HepG2 (cell line): ENCODE measurements at regions not wholly inside any gene's neighbourhood (a gene's known extent, or its start where the extent isn't known, plus 50 kb on each side); places are given as distances from the start of the nearest gene placed in this dataset.

Experiments used
- ATAC-seq: fragments of 200-7000 bp; cut with Tn5 transposase; 3 replicates; pipeline ENCODE4 v1.9.1; 2020; ENCODE audit warnings: mild to moderate bottlenecking, moderate library complexity
- BruUV-seq: library from RNA; stranded (reverse); fragments of 400-500 nt; replicated peaks from 2 replicates; lab custom pipeline; 2021; lab: Mats Ljungman, UMichigan
- CTCF ChIA-PET: fragments of 300-600 bp; formaldehyde crosslinking; extraction: SDS; loops from one replicate; lab custom pipeline; 2021; ENCODE audit warnings: low total read pairs, inconsistent platforms, low intra/inter-chr PET ratio; lab: Yijun Ruan, JAX
- POLR2A ChIA-PET: fragments of 350-600 bp; sonication (Branson Sonifier 250); formaldehyde crosslinking; loops from one replicate; lab custom pipeline; 2020; ENCODE audit warnings: antibody characterized with exemption, inconsistent platforms; lab: Yijun Ruan, JAX
- DNase-seq: peaks from one replicate; pipeline ENCODE4 v3.0.0-alpha.2; 2015; ENCODE audit warnings: low spot score
- FAIRE-seq: peaks from 3 replicates; lab custom pipeline; 2011; peaks lifted over from hg19 to GRCh38; lab: Jason Lieb, UNC
- H2AFZ ChIP-seq: one replicate; pipeline ENCODE4 v1.6.1; 2011; ENCODE audit warnings: low read length, inconsistent platforms
- H3K27ac ChIP-seq: fragments of 300-600 bp; 3 replicates; pipeline ENCODE4 v1.8.0; 2011; ENCODE audit warnings: mixed run types, mild to moderate bottlenecking, mixed read lengths, low read length, inconsistent platforms; ENCODE audit not compliant: insufficient read depth; ENCODE audit errors: extremely low read length
- H3K27me3 ChIP-seq, 2 experiments: fragments of 200-600 bp in 1 of 2; 2 replicates in 1 of 2; 3 replicates in 1 of 2; pipeline versions ENCODE4 v1.6.0 to v1.8.0; 2011; ENCODE audit warnings: low read length in 2 of 2, mild to moderate bottlenecking in 2 of 2, moderate library complexity in 2 of 2, inconsistent platforms in 1 of 2; ENCODE audit not compliant: insufficient read depth in 2 of 2, control insufficient read depth in 1 of 2
- H3K36me3 ChIP-seq, 2 experiments: fragments of 200-600 bp in 1 of 2; replicated peaks in 1 of 2; 2 replicates in 1 of 2; 3 replicates in 1 of 2; pipeline versions ENCODE4 v1.5.1 to v1.8.0; 2011; ENCODE audit warnings: low read length in 2 of 2, inconsistent platforms in 1 of 2; ENCODE audit not compliant: insufficient read depth in 2 of 2, control insufficient read depth in 1 of 2
- H3K4me1 ChIP-seq: 2 replicates; pipeline ENCODE4 v1.5.1; 2012; ENCODE audit warnings: low read length, inconsistent platforms; ENCODE audit not compliant: insufficient read depth
- H3K4me2 ChIP-seq: 2 replicates; pipeline ENCODE4 v1.6.0; 2011; ENCODE audit warnings: low read depth, low read length, inconsistent platforms
- H3K4me3 ChIP-seq, 3 experiments: fragments of 200-600 bp in 1 of 3; sonication (generic), shearing (Covaris generic) in 1 of 3; replicated peaks in 1 of 3; 2 replicates each; pipeline ENCODE4 v1.5.1; 2011 to 2016; ENCODE audit warnings: low read length in 3 of 3, inconsistent platforms in 2 of 3, low read depth in 2 of 3, mild to moderate bottlenecking in 2 of 3, control low read depth in 1 of 3, mixed read lengths in 1 of 3; ENCODE audit not compliant: insufficient read depth in 1 of 3
- H3K79me2 ChIP-seq: one replicate; pipeline ENCODE4 v1.6.1; 2011; ENCODE audit warnings: low read length, inconsistent platforms; ENCODE audit not compliant: insufficient read depth
- H3K9ac ChIP-seq: 2 replicates; pipeline ENCODE4 v1.6.0; 2011; ENCODE audit warnings: mild to moderate bottlenecking, low read depth, low read length, inconsistent platforms; ENCODE audit not compliant: insufficient read depth
- H3K9me3 ChIP-seq: 2 replicates; pipeline ENCODE4 v1.5.1; 2012; ENCODE audit warnings: mild to moderate bottlenecking, low read length
- H4K20me1 ChIP-seq: 2 replicates; pipeline ENCODE4 v1.6.0; 2011; ENCODE audit warnings: inconsistent platforms, mild to moderate bottlenecking, low read length, moderate library complexity; ENCODE audit not compliant: insufficient read depth
- ARHGAP35 ChIP-seq: sonication (generic); formaldehyde crosslinking; IDR thresholded peaks from 2 replicates; pipeline ENCODE4 v1.9.0; 2022; ENCODE audit warnings: mild to moderate bottlenecking, inconsistent platforms, moderate library complexity, missing genetic modification reagents, borderline replicate concordance
- ETV5 ChIP-seq: IDR thresholded peaks from 2 replicates; pipeline ENCODE4 v1.6.1; 2018; ENCODE audit warnings: missing biosample characterization, missing genetic modification reagents, inconsistent platforms, borderline replicate concordance
- PHF20 ChIP-seq: sonication (generic); formaldehyde crosslinking; IDR thresholded peaks from 2 replicates; pipeline ENCODE4 v1.5.0; 2020; ENCODE audit warnings: mild to moderate bottlenecking, missing genetic modification reagents
- SETDB1 ChIP-seq: sonication (generic); formaldehyde crosslinking; IDR thresholded peaks from 2 replicates; pipeline ENCODE4 v1.5.1; 2020; ENCODE audit warnings: missing genetic modification reagents, mild to moderate bottlenecking, borderline replicate concordance
- SKI ChIP-seq: fragments of 450-650 bp; IDR thresholded peaks from one replicate; pipeline ENCODE4 v1.6.1; 2018; ENCODE audit warnings: mild to moderate bottlenecking; ENCODE audit not compliant: partially characterized antibody
- TOPORS ChIP-seq: sonication (generic); formaldehyde crosslinking; IDR thresholded peaks from 2 replicates; pipeline ENCODE4 v1.8.0; 2023; ENCODE audit warnings: mild to moderate bottlenecking, missing genetic modification reagents
- XRCC5 ChIP-seq: fragments of 200-400 bp; formaldehyde crosslinking; optimal IDR thresholded peaks from 2 replicates; pipeline ENCODE3; 2017; ENCODE audit warnings: mild to moderate bottlenecking, low read length
- ZNF468 ChIP-seq: sonication (generic); formaldehyde crosslinking; IDR thresholded peaks from 2 replicates; pipeline ENCODE4 v1.8.0; 2022; ENCODE audit warnings: mild to moderate bottlenecking, moderate library complexity, missing genetic modification reagents
- WGBS: methylation state at CpG from one replicate; pipeline ENCODE4 v1.1.6; 2017; ENCODE audit warnings: low lambda C conversion rate; 5-methylcytosine and 5-hydroxymethylcytosine counted together
- in situ Hi-C: cut with HindIII; loops from 2 replicates; pipeline ENCODE4 v1.10.0; 2017; ENCODE audit warnings: low pct_unique_long_range_greater_than_20kb; ENCODE audit not compliant: extremely low pct_ligation_motif_present
- intact Hi-C: fragments of 100-400 bp; cut with micrococcal nuclease; formaldehyde crosslinking; loops from one replicate; pipeline ENCODE4 v1.10.0; 2022; ENCODE audit not compliant: unreplicated experiment
- TF ChIP-seq, protein P1 (sequence below): IDR thresholded peaks from 2 replicates; pipeline ENCODE4 v1.6.1; 2016; ENCODE audit warnings: missing biosample characterization, missing genetic modification reagents, low read depth
- TF ChIP-seq, protein P2 (sequence below): sonication (generic); formaldehyde crosslinking; IDR thresholded peaks from 2 replicates; pipeline ENCODE4 v1.8.0; 2022; ENCODE audit warnings: missing genetic modification reagents, mild to moderate bottlenecking, inconsistent platforms, borderline replicate concordance
- TF ChIP-seq, protein P3 (sequence below), 2 experiments: sonication (generic) in 1 of 2; formaldehyde crosslinking in 1 of 2; IDR thresholded peaks; 2 replicates each; pipeline versions ENCODE4 v1.4.0 to v1.6.1; 2016 to 2020; ENCODE audit warnings: borderline replicate concordance in 1 of 2, low read depth in 1 of 2, mild to moderate bottlenecking in 1 of 2, missing genetic modification reagents in 1 of 2
- TF ChIP-seq, protein P4 (sequence below): sonication (generic); formaldehyde crosslinking; IDR thresholded peaks from 2 replicates; pipeline ENCODE4 v1.8.1; 2023; ENCODE audit warnings: mild to moderate bottlenecking, missing genetic modification reagents
- TF ChIP-seq, protein P5 (sequence below): sonication (generic); formaldehyde crosslinking; IDR thresholded peaks from 2 replicates; pipeline ENCODE4 v1.4.0; 2020; ENCODE audit warnings: missing genetic modification reagents
- TF ChIP-seq, protein P6 (sequence below): IDR thresholded peaks from 2 replicates; pipeline ENCODE4 v1.6.1; 2016; ENCODE audit warnings: low read depth, borderline replicate concordance

DNA sequence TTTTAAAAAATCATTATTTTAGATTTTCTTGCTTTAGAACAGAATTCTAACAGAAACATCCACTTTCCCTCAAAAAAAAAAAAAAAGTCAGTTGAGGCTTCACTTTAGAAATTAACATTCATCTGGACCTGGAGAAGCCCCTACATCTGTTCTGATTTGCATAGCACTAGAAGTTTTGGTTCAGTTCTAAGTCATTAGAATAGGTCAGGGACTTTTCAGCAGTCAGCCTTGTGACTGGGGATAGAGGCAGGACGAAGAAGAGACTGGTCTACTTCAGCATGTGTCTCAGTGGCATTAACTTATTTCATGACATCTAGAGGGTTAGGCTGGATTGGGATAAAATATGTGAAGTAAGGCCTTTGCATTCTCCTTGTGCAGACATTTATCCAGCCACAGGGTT, 215.8 kb upstream of the DAB2 start:
- Histone ChIP-seq H3K9ac (no peak overlapping the region), H3K4me1 (no peaks in the 10 kb centered on the region), H3K4me2 (no peak overlapping the region), H4K20me1 (no peaks in the 10 kb centered on the region), H3K27me3 (no peaks in the 10 kb centered on the region), H2AFZ (no peak overlapping the region), H3K79me2 (no peaks in the 10 kb centered on the region), H3K36me3 (no peaks in the 10 kb centered on the region), H3K9me3 (no peaks in the 10 kb centered on the region), H3K27ac (no peak overlapping the region), H3K4me3 (no peak overlapping the region)
- no peak for ATAC-seq
- no peak for FAIRE-seq
- BruUV-seq, result no TSS peak
- ChIA-PET POLR2A (no interaction called here), CTCF (no interaction called here)
- in situ Hi-C loops (no loop called here), intact Hi-C loops (no loop called here)
- 9% methylated on average over 1 of the region's 1 CpG for WGBS
- no peak for DNase-seq
- TF ChIP-seq, protein P1, sequence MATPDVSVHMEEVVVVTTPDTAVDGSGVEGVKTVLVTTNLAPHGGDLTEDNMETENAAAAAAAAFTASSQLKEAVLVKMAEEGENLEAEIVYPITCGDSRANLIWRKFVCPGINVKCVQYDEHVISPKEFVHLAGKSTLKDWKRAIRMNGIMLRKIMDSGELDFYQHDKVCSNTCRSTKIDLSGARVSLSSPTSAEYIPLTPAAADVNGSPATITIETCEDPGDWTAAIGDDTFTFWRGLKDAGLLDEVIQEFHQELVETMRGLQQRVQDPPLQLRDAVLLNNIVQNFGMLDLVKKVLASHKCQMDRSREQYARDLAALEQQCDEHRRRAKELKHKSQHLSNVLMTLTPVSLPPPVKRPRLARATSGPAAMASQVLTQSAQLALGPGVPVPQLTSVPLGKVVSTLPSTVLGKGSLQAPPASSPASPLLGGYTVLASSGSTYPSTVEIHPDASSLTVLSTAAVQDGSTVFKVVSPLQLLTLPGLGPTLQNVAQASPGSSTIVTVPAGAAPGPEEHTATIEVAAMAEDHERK (CRISPR knock-in tag), result no peak
- TF ChIP-seq, protein P2, sequence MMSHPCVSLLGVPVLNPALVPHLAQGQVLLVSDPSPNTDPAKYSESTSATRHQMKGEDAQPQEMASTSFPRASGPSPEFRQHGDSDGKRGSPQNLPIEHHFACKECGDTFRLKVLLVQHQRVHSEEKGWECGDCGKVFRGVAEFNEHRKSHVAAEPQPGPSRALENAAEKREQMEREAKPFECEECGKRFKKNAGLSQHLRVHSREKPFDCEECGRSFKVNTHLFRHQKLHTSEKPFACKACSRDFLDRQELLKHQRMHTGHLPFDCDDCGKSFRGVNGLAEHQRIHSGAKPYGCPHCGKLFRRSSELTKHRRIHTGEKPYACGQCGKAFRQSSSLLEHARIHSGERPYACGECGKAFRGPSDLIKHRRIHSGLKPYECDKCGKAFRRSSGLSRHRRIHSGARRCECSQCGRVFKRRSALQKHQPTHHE, result no peak
- TF ChIP-seq SKI (no peak), SETDB1 (CRISPR knock-in tag) (no peak), PHF20 (CRISPR knock-in tag) (no peak), TOPORS (no peak), ZNF468 (no peak), ETV5 (no peak), XRCC5 (no peak), ARHGAP35 (no peak)
- TF ChIP-seq, protein P3, sequence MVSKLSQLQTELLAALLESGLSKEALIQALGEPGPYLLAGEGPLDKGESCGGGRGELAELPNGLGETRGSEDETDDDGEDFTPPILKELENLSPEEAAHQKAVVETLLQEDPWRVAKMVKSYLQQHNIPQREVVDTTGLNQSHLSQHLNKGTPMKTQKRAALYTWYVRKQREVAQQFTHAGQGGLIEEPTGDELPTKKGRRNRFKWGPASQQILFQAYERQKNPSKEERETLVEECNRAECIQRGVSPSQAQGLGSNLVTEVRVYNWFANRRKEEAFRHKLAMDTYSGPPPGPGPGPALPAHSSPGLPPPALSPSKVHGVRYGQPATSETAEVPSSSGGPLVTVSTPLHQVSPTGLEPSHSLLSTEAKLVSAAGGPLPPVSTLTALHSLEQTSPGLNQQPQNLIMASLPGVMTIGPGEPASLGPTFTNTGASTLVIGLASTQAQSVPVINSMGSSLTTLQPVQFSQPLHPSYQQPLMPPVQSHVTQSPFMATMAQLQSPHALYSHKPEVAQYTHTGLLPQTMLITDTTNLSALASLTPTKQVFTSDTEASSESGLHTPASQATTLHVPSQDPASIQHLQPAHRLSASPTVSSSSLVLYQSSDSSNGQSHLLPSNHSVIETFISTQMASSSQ (IDR thresholded peaks at IDR 0.05; ENCODE audit: low read depth), result no peak
- TF ChIP-seq, protein P3 (CRISPR knock-in tag; IDR thresholded peaks at IDR 0.05; ENCODE audit: borderline replicate concordance), result no peak
- TF ChIP-seq, protein P4, sequence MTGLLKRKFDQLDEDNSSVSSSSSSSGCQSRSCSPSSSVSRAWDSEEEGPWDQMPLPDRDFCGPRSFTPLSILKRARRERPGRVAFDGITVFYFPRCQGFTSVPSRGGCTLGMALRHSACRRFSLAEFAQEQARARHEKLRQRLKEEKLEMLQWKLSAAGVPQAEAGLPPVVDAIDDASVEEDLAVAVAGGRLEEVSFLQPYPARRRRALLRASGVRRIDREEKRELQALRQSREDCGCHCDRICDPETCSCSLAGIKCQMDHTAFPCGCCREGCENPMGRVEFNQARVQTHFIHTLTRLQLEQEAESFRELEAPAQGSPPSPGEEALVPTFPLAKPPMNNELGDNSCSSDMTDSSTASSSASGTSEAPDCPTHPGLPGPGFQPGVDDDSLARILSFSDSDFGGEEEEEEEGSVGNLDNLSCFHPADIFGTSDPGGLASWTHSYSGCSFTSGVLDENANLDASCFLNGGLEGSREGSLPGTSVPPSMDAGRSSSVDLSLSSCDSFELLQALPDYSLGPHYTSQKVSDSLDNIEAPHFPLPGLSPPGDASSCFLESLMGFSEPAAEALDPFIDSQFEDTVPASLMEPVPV (CRISPR knock-in tag), result no peak
- TF ChIP-seq, protein P5, sequence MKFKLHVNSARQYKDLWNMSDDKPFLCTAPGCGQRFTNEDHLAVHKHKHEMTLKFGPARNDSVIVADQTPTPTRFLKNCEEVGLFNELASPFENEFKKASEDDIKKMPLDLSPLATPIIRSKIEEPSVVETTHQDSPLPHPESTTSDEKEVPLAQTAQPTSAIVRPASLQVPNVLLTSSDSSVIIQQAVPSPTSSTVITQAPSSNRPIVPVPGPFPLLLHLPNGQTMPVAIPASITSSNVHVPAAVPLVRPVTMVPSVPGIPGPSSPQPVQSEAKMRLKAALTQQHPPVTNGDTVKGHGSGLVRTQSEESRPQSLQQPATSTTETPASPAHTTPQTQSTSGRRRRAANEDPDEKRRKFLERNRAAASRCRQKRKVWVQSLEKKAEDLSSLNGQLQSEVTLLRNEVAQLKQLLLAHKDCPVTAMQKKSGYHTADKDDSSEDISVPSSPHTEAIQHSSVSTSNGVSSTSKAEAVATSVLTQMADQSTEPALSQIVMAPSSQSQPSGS (CRISPR knock-in tag), result no peak
- TF ChIP-seq, protein P6, sequence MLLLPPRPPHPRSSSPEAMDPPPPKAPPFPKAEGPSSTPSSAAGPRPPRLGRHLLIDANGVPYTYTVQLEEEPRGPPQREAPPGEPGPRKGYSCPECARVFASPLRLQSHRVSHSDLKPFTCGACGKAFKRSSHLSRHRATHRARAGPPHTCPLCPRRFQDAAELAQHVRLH (CRISPR knock-in tag), result no peak
